GM21526 (cell line): ENCODE measurements at regions not wholly inside any gene's neighbourhood (a gene's known extent, or its start where the extent isn't known, plus 50 kb on each side); places are given as distances from the start of the nearest gene placed in this dataset.

Experiments
- ATAC-seq: cut with Tn5 transposase; IDR thresholded peaks from one replicate; pipeline ENCODE4 v1.9.1; 2021; ENCODE audit warnings: moderate library complexity; ENCODE audit not compliant: unreplicated experiment, low FRiP score

DNA sequence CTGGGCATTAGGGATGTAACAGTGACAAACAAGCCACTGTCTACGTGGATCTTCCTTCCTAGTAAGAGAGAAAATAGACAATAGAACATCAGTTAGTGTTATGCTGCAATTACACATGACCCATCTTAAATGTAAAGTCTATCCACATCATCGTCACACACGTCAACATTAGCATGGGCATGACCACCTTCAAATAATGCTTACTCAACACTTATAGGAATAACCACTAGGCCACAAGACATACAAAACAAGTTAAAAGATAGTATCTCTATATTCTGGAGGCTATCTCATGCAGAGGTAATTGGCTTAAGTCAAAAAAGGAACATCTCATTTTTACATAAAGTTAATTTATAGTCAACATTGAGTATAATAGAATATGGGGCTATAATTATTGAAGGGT, 156.5 kb downstream of the MOXD1 start:
- ATAC-seq: no peak

DNA sequence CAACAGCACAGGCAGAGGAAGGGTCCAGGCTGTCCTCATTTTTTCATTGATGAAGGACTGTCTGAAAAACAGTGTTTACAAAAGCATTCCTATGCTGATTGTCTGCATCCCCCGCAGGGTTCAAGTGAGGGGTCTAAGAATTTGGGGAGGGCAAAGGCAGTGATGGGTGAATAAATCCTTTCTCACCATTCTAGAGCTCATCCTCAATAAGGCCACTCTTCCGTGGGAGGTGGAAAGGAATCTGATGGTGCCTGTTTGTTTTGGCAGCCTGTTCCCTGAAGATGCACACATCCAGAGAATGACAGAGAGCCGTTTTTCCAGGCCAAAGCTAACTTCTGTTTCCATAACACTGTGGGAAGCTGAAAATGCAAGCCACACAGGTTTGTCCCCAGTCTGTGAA, 164.5 kb downstream of the MOXD1 start:
- no peak for ATAC-seq

DNA sequence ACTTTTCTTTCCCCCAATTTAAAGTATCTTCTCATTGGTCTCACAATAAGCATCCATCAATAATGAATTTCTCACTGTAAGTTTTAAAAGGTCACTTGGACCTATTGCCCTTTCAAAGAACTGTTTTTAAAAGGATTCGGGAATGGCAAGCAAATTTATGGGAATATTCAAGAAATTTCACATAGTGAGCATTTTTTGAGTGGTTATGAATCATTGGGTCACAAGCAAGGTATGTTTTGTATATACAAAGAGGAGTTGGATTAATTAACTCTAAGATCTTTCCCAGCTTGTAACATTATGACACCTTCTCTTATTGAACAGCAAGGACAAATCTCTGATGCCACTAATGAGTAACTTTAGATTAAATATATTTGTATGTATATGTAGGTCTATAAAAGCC, 165.0 kb downstream of the MOXD1 start:
- ATAC-seq: no peak

DNA sequence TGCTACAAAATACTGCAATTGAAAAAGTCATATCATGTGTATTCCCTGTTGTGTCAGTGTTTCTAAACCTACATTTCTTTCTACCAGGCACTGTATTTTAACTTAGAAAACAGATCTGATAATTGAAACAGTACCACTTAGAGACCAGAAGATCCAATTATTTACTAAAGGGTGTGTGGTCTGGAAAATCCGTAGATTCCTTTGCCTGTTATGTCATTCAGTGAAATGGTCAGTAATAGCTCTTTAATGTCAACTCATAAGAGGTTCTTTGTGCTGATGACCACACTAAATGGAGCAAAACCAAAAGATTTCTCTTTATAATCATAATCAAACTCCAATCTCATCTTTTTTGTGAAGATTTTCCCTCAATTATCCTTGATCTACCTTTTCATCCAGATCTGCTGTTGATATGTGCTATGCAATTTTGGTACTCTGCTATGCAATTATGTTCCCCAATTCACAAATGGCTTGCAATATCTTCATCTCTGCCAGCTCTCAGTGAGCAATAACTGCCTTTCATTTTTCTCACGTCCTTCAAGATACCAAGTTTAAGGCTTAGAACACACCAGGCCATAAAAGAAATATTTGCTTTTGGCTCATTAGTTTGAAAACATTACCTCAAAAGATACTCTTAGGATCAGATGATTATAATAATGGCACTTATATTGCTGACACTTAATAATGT, 165.5 kb downstream of the MOXD1 start:
- no peak for ATAC-seq

DNA sequence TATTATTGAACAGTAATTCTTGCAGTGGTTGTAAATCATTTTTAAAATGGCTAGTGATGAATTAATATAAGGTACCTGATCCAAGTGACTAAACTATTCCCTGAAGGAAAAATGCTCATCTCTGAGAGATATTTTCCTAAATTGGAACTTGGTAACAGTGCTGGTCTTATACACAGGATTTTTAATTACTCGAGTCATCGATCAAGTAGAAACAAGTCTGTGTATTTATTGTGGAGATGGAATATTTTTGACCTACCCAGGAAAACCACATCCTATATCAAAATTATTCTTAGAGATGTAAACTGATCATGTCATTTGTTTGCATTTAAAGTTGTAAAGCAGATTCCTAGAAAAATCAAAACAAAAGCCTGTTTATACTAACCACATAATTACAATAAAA, 166.9 kb downstream of the MOXD1 start:
- ATAC-seq: no peak

DNA sequence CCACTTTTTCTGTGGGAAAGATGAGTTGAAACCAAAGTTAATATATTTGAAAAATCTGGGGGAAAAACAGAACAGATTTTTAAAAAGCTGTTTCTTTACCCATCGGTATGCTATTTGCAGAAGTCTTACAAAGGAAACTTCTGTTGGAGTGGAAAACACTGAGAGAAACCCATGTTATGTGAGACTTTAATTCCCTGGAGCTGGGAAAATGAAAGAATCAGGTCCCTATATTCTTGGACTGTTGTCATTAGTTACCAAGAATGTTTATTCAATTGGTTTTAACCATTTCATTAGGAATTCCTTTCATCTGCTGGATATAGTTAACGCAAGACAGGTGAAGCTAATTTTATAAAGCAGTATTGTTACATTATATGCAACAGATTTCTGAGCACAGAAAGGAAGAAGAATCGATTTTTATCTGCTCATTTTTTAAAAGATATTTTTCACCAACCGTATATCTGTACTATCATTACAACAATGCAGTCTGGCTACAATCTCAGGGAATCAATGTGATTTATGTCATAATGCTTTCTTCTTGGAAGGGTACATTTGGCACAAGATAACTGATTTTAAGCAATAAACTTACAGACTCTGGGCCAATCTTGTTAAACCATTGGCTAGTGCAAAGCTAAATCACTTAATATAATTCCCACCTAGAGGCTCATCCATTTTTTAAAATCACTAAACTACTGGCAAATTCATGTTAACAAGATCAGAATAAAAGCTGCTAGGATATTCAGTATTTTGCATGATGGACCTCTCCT, 170.0 kb downstream of the MOXD1 start:
- ATAC-seq: no peak

DNA sequence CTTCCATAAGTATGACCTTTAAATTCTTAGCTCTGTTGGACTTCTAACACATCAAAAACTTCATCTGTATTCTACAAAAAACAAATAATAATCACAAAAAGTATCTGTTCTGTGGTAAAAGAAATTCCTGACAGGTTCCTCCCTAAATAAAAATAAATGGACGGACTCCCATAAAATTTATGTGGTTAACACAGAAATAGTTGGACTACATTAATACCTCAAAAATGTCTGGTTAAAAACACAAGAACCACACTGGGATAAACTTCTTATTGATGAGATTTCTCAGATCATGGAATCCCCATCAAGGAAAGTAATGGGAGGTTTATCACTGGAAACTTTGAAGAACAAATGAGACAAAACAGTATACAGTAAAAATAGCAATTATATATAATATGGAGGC, 172.4 kb downstream of the MOXD1 start:
- no peak for ATAC-seq

DNA sequence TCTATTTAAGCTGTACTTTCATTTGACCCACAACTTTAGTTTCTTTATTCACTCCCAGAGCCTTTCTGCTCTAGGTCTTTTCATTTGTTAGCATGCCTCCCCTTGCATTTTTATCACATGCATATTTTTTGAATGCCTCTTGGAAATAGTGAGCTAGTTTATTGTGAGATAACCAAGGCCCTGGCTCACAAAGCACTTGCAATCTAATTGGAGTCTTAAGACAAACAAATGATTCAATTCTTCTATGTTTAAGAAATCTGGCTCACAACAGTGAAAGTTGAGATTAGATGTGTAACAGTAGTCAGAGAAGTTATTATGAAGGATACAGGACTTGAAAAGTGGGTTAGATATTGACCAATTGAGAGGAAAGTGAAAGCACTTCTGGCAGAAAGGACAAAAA, 173.4 kb downstream of the MOXD1 start:
- ATAC-seq: no peak

DNA sequence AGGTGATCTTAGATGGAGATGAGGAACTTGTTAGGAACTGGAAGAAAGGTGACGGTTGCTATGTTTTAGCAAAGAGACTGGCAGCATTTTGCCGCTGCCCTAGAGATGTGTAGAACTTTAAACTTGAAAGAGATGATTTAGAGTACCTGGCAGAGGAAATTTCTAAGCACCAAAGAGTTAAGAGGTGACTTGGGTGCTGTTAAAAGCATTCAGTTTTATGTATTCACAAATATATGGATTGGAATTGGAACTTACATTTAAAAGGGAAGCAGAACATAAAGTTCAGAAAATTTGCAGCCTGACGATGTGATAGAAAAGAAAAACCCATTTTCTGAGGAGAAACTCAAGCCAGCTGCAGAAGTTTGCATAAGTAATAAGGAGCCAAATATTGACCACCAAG, 176.3 kb downstream of the MOXD1 start:
- ATAC-seq: no peak

DNA sequence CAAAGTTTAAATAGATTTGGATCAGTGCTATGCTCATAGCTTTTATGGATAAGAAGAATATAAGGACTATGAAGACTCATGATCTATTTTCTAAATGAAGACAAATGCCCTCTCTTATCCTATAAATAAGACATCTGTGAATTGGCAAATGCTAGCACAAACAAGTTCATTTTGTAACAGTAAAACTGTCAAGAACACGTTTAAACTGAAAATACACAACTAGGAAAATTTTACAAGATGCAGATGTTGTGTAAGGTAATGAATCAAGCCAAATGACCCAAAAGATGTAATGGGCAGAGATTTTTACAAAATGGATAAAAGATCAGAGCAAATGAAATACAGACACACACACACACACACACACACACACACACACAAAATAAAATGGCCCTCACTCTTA, 180.5 kb downstream of the MOXD1 start:
- ATAC-seq: no peak

DNA sequence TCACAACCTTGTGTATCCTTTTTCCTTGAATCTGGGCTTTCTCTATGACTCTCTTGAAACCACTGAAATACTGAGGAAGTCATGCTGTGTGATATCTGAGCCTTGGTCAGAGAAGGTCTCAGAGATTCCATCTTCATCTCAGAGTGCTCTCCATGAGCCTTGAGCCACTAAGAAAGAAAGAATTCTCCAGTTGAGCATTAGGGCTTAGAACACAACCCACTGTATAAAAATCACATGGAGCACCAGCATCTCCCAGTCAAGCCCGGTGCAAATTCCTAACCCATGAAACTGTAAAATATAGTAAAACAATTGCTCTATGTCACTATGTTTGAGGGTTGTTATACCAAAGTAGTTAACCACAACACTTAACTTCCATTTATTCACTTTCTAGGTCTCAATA, 181.4 kb downstream of the MOXD1 start:
- ATAC-seq: no peak

DNA sequence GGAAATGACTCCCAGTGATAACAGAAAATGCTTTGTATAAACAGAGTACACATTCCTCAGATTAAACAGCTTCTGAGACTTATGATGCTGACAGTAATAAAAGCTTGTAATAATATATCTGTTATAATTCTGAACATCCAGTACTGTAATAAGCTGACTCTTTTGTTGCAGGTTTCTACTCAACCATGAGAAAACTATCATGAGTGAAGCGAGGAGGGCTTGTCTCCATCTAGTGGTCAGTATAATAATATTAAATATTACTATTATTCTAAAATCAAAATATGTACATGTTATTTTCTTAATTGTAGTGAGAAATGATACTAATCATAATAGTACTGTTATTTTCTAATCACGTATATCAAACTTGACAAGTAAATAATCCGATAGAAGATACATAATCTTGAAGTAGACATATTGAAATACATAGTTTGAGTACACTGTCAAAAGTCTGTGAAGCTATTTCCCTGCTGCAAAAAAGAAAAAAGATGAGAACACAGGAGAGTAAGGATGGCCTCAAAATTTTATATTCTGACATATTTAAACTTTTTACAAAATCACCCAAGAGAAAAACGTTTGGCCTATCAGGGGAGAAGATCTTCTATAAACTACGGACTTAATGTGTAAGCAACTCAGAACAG, 183.1 kb downstream of the MOXD1 start:
- ATAC-seq: no peak

DNA sequence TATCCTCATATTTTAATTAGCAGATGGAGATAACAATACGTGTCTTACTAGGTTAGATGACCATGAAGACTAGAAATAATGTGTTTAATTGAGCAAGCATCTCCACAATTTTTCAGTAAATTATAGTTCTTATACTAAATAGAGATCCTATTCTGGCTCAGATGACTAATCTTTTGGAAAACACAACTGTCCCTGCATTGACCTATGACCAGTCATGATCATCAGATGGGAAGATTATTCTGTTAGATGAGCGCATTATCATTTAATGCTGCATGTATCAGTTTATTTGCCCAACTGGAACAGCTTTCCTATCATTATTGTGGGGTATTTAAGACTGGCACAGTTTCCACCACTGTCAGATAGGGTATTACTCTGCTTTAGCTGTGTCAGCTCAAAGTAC, 185.5 kb downstream of the MOXD1 start:
- ATAC-seq: no peak

DNA sequence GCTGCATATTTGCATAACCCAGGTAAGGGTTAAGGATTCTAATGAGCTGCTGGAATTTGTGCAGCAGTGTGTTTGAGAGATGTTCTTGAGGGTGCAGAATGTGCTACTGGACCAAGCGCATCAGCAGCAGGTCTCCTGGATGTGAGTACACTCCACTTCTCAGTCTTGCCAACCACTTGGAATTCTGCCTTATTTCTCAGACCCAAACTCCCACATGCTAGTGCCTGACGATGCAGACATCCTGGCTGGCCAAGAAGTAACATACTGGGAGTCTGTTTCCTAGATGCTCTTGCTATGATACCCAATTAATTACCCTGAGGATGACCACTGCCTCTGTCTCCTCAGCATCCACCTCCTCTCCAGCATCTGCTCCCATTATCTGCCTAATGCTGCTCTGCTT, 186.6 kb downstream of the MOXD1 start:
- no peak for ATAC-seq

DNA sequence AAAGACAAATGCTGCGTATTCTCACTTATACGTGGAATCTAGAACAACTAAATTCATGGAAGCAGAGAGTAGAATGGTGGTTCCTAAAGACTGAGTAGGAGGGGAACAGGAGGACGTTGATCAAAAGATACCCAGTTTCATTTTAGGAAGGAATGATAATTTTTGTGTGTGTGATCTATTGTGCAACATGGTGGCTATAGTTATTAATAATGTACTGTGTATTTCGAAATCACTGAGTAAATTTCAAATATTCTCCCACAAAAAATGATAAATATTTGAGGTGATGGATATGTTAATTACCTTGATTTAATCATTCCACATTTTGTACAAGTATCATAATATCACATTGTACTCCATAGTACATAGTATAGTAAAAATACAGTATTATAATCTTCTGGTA, 187.5 kb downstream of the MOXD1 start:
- no peak for ATAC-seq

DNA sequence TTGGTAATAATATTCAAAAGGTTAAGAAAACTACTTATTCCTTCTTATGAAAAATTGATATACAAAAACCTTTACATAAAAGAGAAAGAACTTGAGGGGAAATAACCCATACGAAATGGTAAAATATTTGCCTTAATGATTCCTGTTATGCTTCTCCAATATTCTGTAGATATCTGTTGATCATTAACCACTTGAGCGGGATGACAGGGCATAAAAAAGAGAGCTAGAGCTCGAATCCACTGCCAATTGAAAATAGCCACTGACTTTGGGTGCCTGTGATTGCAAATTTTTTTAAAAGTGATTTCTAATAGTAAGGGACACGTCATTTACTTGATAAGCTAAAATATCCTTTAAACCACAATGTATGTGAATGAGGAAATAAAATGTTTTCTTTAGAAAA, 188.1 kb downstream of the MOXD1 start:
- no peak for ATAC-seq

DNA sequence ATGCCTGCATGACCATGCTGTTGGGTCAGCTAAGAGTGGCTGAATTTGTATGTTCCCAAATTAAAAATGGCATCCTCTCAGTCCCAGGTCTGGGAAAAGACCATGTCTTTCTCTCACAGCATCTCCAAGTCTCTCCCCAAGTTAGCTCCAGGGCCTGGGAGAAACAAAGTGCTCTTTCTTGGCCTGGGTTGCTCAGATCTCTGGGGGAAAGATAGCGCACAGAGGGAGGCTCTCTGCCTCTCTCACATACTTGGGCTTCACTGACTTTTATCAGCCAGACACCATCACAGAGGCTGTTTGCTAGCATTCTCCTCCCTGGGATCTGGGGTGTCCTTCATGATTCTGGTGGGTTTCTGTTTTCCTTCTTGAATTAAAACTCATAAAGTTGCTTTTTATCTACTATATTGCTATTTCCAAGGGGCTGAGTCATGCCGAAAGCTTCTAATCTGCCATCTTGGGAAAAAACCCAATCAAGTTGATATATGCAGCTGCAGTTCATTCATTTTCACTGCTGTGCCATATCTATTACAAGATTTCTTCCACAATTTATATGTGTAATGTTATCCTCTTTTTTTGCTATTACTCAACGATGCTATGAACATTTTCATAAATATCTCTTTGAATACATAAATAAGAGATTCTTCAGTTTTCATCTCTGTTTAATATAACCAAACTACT, 190.2 kb downstream of the MOXD1 start:
- no peak for ATAC-seq

DNA sequence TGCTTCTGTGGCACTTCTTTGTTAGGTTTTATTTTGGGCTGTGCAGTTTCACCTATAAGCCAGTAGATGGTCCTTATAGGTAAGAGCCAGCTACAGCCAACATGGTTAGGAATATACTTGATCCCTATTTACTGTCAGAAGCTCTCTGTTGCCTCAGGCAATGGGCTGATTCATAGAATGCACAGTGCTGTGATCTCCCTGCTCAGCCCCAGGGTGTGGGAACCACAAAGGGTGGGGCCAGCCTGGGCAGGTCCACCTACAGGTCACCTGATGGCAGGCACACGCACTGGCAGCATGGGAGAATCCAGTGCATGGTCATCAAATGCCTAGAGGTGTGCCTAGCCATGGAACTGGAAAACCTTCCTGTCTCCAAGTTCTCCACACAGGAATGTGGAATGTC, 191.9 kb downstream of the MOXD1 start:
- no peak for ATAC-seq

DNA sequence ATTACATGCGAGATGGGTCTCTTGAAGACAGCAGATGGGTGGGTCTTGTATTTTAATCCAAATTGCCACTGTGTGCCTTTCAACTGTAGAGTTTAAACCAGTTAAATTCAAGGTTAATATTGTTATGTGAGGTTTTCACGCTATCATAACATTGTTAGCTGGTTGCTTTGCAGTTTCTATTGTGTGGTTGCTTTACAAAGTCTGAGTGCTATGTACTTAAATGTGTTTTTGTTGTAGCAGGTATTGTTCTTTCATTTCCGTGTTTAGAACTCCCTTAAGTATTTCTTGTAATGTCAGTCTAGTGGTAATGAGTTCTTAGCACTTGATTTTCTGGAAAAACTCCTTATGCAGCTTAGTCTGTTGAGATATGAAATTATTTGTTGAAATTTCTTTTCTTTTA, 193.3 kb downstream of the MOXD1 start:
- ATAC-seq: no peak

DNA sequence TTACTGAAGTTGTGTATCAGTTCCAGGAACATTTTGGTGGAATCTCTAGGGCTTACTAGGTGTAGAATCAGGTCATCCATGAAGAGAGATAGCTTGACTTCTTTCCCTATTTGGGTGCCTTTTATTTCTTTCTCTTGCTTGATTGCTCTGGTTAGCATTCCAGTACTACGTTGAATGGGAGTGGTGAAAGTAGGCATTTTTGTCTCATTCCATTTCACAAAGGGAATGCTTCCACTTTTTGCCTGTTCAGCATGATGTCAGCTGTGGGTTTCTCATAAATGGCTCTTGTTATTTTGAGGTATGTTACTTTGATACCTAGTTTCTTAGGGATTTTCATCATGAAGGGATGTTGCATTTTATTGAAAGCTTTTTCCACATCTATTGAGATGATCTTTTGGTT, 195.3 kb downstream of the MOXD1 start:
- ATAC-seq: no peak

DNA sequence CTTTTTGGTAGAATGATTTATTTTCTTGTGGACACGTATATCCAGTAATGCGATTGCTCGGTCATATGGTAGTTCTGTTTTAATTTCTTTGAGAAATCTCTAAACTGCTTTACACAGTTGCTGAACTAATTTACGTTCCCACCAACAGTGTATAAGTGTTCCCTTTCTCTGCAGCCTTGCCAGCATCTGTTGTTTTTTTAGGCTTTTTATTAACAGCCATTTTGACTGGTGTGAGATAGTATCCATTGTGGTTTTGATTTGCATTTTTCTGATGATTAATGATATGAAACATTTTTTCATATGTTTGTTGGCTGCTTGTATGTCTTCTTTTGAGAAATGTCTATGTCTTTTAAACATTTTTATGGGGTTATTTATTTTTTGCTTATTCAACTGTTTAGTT, 196.7 kb downstream of the MOXD1 start:
- no peak for ATAC-seq
